B cell (primary cell): ENCODE measurements at regions not wholly inside any gene's neighbourhood (a gene's known extent, or its start where the extent isn't known, plus 50 kb on each side); places are given as distances from the start of the nearest gene placed in this dataset.

Experiments used
- ATAC-seq: fragments of 200-7000 bp; cut with Tn5 transposase; one replicate; pipeline ENCODE4 v1.10.0; 2021; ENCODE audit warnings: low read depth, mild to moderate bottlenecking, moderate number of reproducible peaks, moderate library complexity
- CTCF ChIA-PET: fragments of 350-600 bp; sonication (Branson Sonifier 250); formaldehyde crosslinking; loops from one replicate; lab custom pipeline; 2021; ENCODE audit warnings: antibody characterized with exemption, inconsistent platforms; lab: Charles Lee
- POLR2A ChIA-PET: fragments of 350-600 bp; sonication (Branson Sonifier 250); formaldehyde crosslinking; loops from one replicate; lab custom pipeline; 2021; ENCODE audit warnings: antibody characterized with exemption; lab: Charles Lee
- DNase-seq: peaks from one replicate; pipeline ENCODE4 v3.0.0; 2013
- H2AFZ ChIP-seq: 2 replicates; pipeline ENCODE4 v1.6.1; 2012; ENCODE audit warnings: mild to moderate bottlenecking, low read depth, low read length; ENCODE audit not compliant: insufficient read depth, poor library complexity, severe bottlenecking
- H3K27ac ChIP-seq, 2 donors: 1 replicate in 1 of 2; 2 replicates in 1 of 2; pipeline ENCODE4 v1.5.1; 2012 to 2013; ENCODE audit warnings: low read length in 2 of 2, mild to moderate bottlenecking in 2 of 2, moderate library complexity in 1 of 2
- H3K27me3 ChIP-seq, 4 experiments: fragments of 200-600 bp in 1 of 4; sonication (generic) in 1 of 4; replicated peaks in 1 of 4; 1 replicate in 2 of 4; 2 replicates in 2 of 4; pipeline versions ENCODE4 v1.6.1 to v1.7.0; 2013 to 2016; ENCODE audit warnings: low read length in 3 of 4, mild to moderate bottlenecking in 2 of 4, mixed read lengths in 1 of 4, moderate library complexity in 1 of 4; ENCODE audit not compliant: insufficient read depth in 4 of 4, control insufficient read depth in 3 of 4; ENCODE audit errors: control extremely low read depth in 1 of 4
- H3K36me3 ChIP-seq, 2 experiments: replicated peaks in 1 of 2; 1 replicate in 1 of 2; 2 replicates in 1 of 2; pipeline versions ENCODE4 v1.6.1 to v1.7.1; 2013; ENCODE audit warnings: low read length in 1 of 2; ENCODE audit not compliant: insufficient read depth in 2 of 2, control insufficient read depth in 1 of 2; ENCODE audit errors: control extremely low read depth in 1 of 2, extremely low read depth in 1 of 2
- H3K4me1 ChIP-seq, 2 donors: fragments of 200-600 bp in 1 of 2; sonication (generic) in 1 of 2; 1 replicate in 1 of 2; 2 replicates in 1 of 2; pipeline versions ENCODE4 v1.5.1 to v1.6.1; 2013 to 2017; ENCODE audit warnings: low read length in 2 of 2; ENCODE audit not compliant: control insufficient read depth in 2 of 2, insufficient read depth in 2 of 2
- H3K4me2 ChIP-seq: replicated peaks from 2 replicates; pipeline ENCODE3; 2012; ENCODE audit warnings: mild to moderate bottlenecking, low read depth, low read length; ENCODE audit not compliant: poor library complexity, severe bottlenecking
- H3K4me3 ChIP-seq, 5 experiments: fragments of 200-600 bp in 1 of 5; sonication (generic) in 1 of 5; 1 replicate in 3 of 5; 2 replicates in 2 of 5; pipeline versions ENCODE4 v1.5.1 to v1.7.0; 2011 to 2016; ENCODE audit warnings: low read length in 4 of 5, mild to moderate bottlenecking in 4 of 5, low read depth in 2 of 5, control low read depth in 1 of 5, moderate library complexity in 1 of 5; ENCODE audit not compliant: insufficient read depth in 1 of 5; ENCODE audit errors: control extremely low read depth in 1 of 5, extremely low read depth in 1 of 5
- H3K79me2 ChIP-seq: fragments of 200-600 bp; sonication (generic); one replicate; pipeline ENCODE4 v1.6.0; 2016; ENCODE audit warnings: low read length; ENCODE audit not compliant: control insufficient read depth, insufficient read depth
- H3K9ac ChIP-seq: fragments of 200-600 bp; sonication (generic); 2 replicates; pipeline ENCODE4 v1.6.1; 2017; ENCODE audit warnings: mild to moderate bottlenecking, low read length, moderate library complexity
- H3K9me3 ChIP-seq, 3 donors: one replicate each; pipeline versions ENCODE4 v1.6.1 to v1.7.1; 2013; ENCODE audit warnings: low read length in 2 of 3; ENCODE audit not compliant: control insufficient read depth in 2 of 3, insufficient read depth in 1 of 3; ENCODE audit errors: control extremely low read depth in 1 of 3
- H4K20me1 ChIP-seq: 2 replicates; pipeline ENCODE4 v1.6.0; 2012; ENCODE audit warnings: mild to moderate bottlenecking, low read length; ENCODE audit not compliant: insufficient read depth, control insufficient read depth, poor library complexity, severe bottlenecking
- H3K27ac Mint-ChIP-seq: one replicate; pipeline ENCODE4 v1.8.0; 2021; ENCODE audit warnings: mixed read lengths
- H3K27me3 Mint-ChIP-seq: one replicate; pipeline ENCODE4 v1.8.0; 2021; ENCODE audit warnings: mixed read lengths
- H3K4me1 Mint-ChIP-seq: one replicate; pipeline ENCODE4 v1.8.0; 2021; ENCODE audit warnings: mixed read lengths
- H3K4me3 Mint-ChIP-seq: one replicate; pipeline ENCODE4 v1.8.0; 2021; ENCODE audit warnings: mixed read lengths
- H3K9me3 Mint-ChIP-seq: one replicate; pipeline ENCODE4 v1.8.0; 2022; ENCODE audit warnings: mixed read lengths; ENCODE audit not compliant: insufficient read depth
- CTCF ChIP-seq: fragments of 200-600 bp; IDR thresholded peaks from one replicate; pipeline ENCODE4 v1.8.0; 2022; ENCODE audit warnings: antibody characterized with exemption, mild to moderate bottlenecking
- EZH2 ChIP-seq: IDR thresholded peaks from 2 replicates; pipeline ENCODE4 v1.6.1; 2012; ENCODE audit warnings: borderline replicate concordance, low read depth, mild to moderate bottlenecking, moderate library complexity, low read length; ENCODE audit not compliant: insufficient read depth, poor library complexity, severe bottlenecking
- WGBS: methylation state at CpG from one replicate; pipeline ENCODE4 v1.1.5; 2013; ENCODE audit warnings: missing lambda C conversion rate; ENCODE audit not compliant: insufficient coverage; 5-methylcytosine and 5-hydroxymethylcytosine counted together
- intact Hi-C: fragments of 100-400 bp; cut with micrococcal nuclease; formaldehyde crosslinking; loops from one replicate; pipeline ENCODE4 v1.10.0; 2022

GRCh38 chr16:5446623-5447240 lies 349.1 kb upstream of the EEF2KMT start:
- Histone ChIP-seq H3K4me1 (no peaks in the 10 kb centered on the region), H3K36me3 (no peaks in the 10 kb centered on the region), H4K20me1 (no peaks in the 10 kb centered on the region), H3K9ac (no peak overlapping the region), H3K27ac (no peak overlapping the region), H3K27me3 (no peaks in the 10 kb centered on the region), H3K4me3 (no peak overlapping the region), H2AFZ (no peak overlapping the region), H3K4me2 (no peak overlapping the region), H3K79me2 (no peaks in the 10 kb centered on the region), H3K9me3 (peaks cover 0 to 8% (median 0%) of the 10 kb centered on the region in 3 donors)
- WGBS = 83% methylated on average over 1 of the region's 8 CpGs
- H3K9me3 Mint-ChIP-seq = peaks cover 4% of the 10 kb centered on the region
- DNase-seq = no peak
- no peak overlapping the region for H3K4me3 Mint-ChIP-seq
- no peaks in the 10 kb centered on the region for H3K4me1 Mint-ChIP-seq
- ChIA-PET POLR2A (no interaction called here), CTCF (no interaction called here)
- TF ChIP-seq EZH2 (no peak), CTCF (no peak)
- H3K27ac Mint-ChIP-seq = no peak overlapping the region
- ATAC-seq = no peak
- intact Hi-C loops = no loop called here
- H3K27me3 Mint-ChIP-seq = no peaks in the 10 kb centered on the region

DNA sequence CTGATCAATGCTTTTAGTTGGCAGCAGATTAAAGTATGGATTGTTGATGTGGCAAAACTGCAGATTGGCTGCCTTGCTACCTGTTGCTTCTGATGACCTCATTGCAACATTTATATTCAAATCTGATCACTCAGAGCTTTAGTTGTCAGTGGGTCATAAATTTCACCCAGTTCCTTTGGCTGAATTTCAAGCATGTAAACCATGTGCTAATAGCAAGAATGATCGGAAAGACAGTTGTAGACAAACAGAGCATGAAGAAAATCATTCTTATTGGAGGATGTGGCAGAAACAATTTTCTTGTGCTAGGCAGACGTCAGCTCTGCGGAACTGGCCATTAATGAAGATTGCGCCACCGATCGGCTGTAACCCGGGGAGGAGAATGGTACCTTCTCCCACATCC lies 346.6 kb upstream of the EEF2KMT start:
- no peak overlapping the region for H3K9ac ChIP-seq
- ChIA-PET POLR2A (no interaction called here), CTCF (no interaction called here)
- no peaks in the 10 kb centered on the region for H3K79me2 ChIP-seq
- no peak for DNase-seq
- no peaks in the 10 kb centered on the region for H4K20me1 ChIP-seq
- H3K27me3 ChIP-seq = no peaks in the 10 kb centered on the region
- Mint-ChIP-seq H3K27ac (no peak overlapping the region), H3K9me3 (peaks cover 9% of the 10 kb centered on the region), H3K4me1 (no peaks in the 10 kb centered on the region), H3K27me3 (no peaks in the 10 kb centered on the region), H3K4me3 (no peak overlapping the region)
- no peaks in the 10 kb centered on the region for H3K4me1 ChIP-seq
- ATAC-seq = no peak
- H2AFZ ChIP-seq = no peak overlapping the region
- H3K36me3 ChIP-seq = no peaks in the 10 kb centered on the region
- TF ChIP-seq CTCF (no peak), EZH2 (no peak)
- no peak overlapping the region for H3K27ac ChIP-seq
- H3K9me3 ChIP-seq = peaks cover 0 to 8% (median 0%) of the 10 kb centered on the region in 3 donors
- intact Hi-C loops = no loop called here
- WGBS = 92% methylated on average over 6 of the region's 7 CpGs
- H3K4me2 ChIP-seq = no peak overlapping the region
- H3K4me3 ChIP-seq = no peak overlapping the region
